HG02763 (cell line): ENCODE measurements at regions not wholly inside any gene's neighbourhood (a gene's known extent, or its start where the extent isn't known, plus 50 kb on each side); places are given as distances from the start of the nearest gene placed in this dataset.

Experiments
- ATAC-seq: cut with Tn5 transposase; IDR thresholded peaks from one replicate; pipeline ENCODE4 v1.9.1; 2021; ENCODE audit warnings: mild to moderate bottlenecking, moderate library complexity; ENCODE audit not compliant: unreplicated experiment

- no peak for ATAC-seq
Observed at GRCh38 chr6:2469428-2469827, 224.0 kb upstream of the GMDS start.

- ATAC-seq, result no peak
Observed at GRCh38 chr6:2468601-2468955, 223.2 kb upstream of the GMDS start.

- ATAC-seq, result no peak
Observed at GRCh38 chr6:2467929-2468600, 222.7 kb upstream of the GMDS start.

- ATAC-seq, result no peak
Observed at GRCh38 chr6:2465336-2465735, 219.9 kb upstream of the GMDS start.

GRCh38 chr6:2464641-2465040 lies 219.2 kb upstream of the GMDS start:
- no peak for ATAC-seq

GRCh38 chr6:2462831-2463230 lies 217.4 kb upstream of the GMDS start:
- no peak for ATAC-seq

GRCh38 chr6:2460216-2460745 lies 214.9 kb upstream of the GMDS start:
- ATAC-seq, result no peak

- no peak for ATAC-seq
Observed at GRCh38 chr6:2454180-2454579, 208.8 kb upstream of the GMDS start.

- ATAC-seq, result no peak
Observed at GRCh38 chr6:2450546-2450945, 205.1 kb upstream of the GMDS start.

GRCh38 chr6:2449572-2449940 lies 204.2 kb upstream of the GMDS start:
- no peak for ATAC-seq

GRCh38 chr6:2448826-2449571 lies 203.6 kb upstream of the GMDS start:
- ATAC-seq, result no peak

GRCh38 chr6:2447931-2448330 lies 202.5 kb upstream of the GMDS start:
- ATAC-seq, result no peak

- no peak for ATAC-seq
Observed at GRCh38 chr6:2447318-2447920, 202.0 kb upstream of the GMDS start.

GRCh38 chr6:2441601-2442475 lies 196.4 kb upstream of the GMDS start:
- no peak for ATAC-seq

GRCh38 chr6:2440516-2440915 lies 195.1 kb upstream of the GMDS start:
- no peak for ATAC-seq

- ATAC-seq, result no peak
Observed at GRCh38 chr6:2439632-2440031, 194.2 kb upstream of the GMDS start.

GRCh38 chr6:2439082-2439481 lies 193.7 kb upstream of the GMDS start:
- ATAC-seq, result no peak

GRCh38 chr6:2436410-2437154 lies 191.2 kb upstream of the GMDS start:
- ATAC-seq, result no peak

- no peak for ATAC-seq
Observed at GRCh38 chr6:2435323-2435722, 189.9 kb upstream of the GMDS start.

GRCh38 chr6:2434912-2435311 lies 189.5 kb upstream of the GMDS start:
- no peak for ATAC-seq
